OCI-LY7 (cell line): ENCODE measurements at regions not wholly inside any gene's neighbourhood (a gene's known extent, or its start where the extent isn't known, plus 50 kb on each side); places are given as distances from the start of the nearest gene placed in this dataset.
"Not testable (repeated sequence)": the region's sequence is repeated elsewhere in the genome, so short reads cannot be mapped to it uniquely, and the experiment has no call there.

Experiments used
- BruUV-seq: library from RNA; stranded (reverse); fragments of 400-500 nt; replicated peaks from 2 replicates; lab custom pipeline; 2021; lab: Mats Ljungman, UMichigan
- CTCF ChIA-PET: fragments of 300-600 bp; sonication (Branson Sonifier 250); formaldehyde crosslinking; loops from one replicate; lab custom pipeline; 2022; ENCODE audit warnings: antibody characterized with exemption; ENCODE audit not compliant: unreplicated experiment; lab: Charles Lee
- POLR2A ChIA-PET: fragments of 300-600 bp; sonication (Branson Sonifier 250); formaldehyde crosslinking; loops from one replicate; lab custom pipeline; 2022; ENCODE audit warnings: antibody characterized with exemption; lab: Charles Lee
- DNase-seq: peaks from one replicate; pipeline ENCODE4 v3.0.0-alpha.2; 2015; ENCODE audit warnings: low spot score
- H2AFZ ChIP-seq: fragments of 200-600 bp; sonication (generic), shearing (Covaris generic); 2 replicates; pipeline ENCODE4 v1.6.1; 2014; ENCODE audit warnings: mild to moderate bottlenecking, antibody characterized with exemption, low read length, moderate library complexity
- H3K27ac ChIP-seq: fragments of 200-600 bp; sonication (generic); 2 replicates; pipeline ENCODE4 v1.5.1; 2014; ENCODE audit warnings: mixed run types, low read depth, mild to moderate bottlenecking, moderate library complexity, low read length, inconsistent platforms; ENCODE audit not compliant: poor library complexity, severe bottlenecking
- H3K36me3 ChIP-seq: fragments of 200-600 bp; sonication (generic); 2 replicates; pipeline ENCODE4 v1.6.1; 2014; ENCODE audit warnings: mild to moderate bottlenecking, antibody characterized with exemption, low read length, moderate library complexity, mixed read lengths; ENCODE audit not compliant: insufficient read depth
- H3K4me1 ChIP-seq: fragments of 200-600 bp; sonication (generic); 2 replicates; pipeline ENCODE4 v1.5.1; 2014; ENCODE audit warnings: mild to moderate bottlenecking, low read length; ENCODE audit not compliant: insufficient read depth, poor library complexity, severe bottlenecking
- H3K4me2 ChIP-seq: fragments of 200-600 bp; sonication (generic); 2 replicates; pipeline ENCODE4 v1.6.1; 2014; ENCODE audit warnings: mild to moderate bottlenecking, low read length
- H3K4me3 ChIP-seq: fragments of 200-600 bp; sonication (generic); 2 replicates; pipeline ENCODE4 v1.5.1; 2014; ENCODE audit warnings: mild to moderate bottlenecking, low read depth, low read length; ENCODE audit not compliant: poor library complexity, severe bottlenecking
- H3K79me2 ChIP-seq: fragments of 200-600 bp; sonication (generic); 2 replicates; pipeline ENCODE4 v1.6.1; 2016; ENCODE audit warnings: low read depth, mild to moderate bottlenecking, low read length, moderate library complexity, mixed read lengths; ENCODE audit not compliant: insufficient read depth
- H3K9me2 ChIP-seq: fragments of 200-600 bp; sonication (generic); 2 replicates; pipeline ENCODE4 v1.6.1; 2016; ENCODE audit warnings: mild to moderate bottlenecking, low read length, mixed read lengths; ENCODE audit not compliant: insufficient read depth
- H3K9me3 ChIP-seq: fragments of 200-600 bp; sonication (generic); 2 replicates; pipeline ENCODE4 v1.6.1; 2014; ENCODE audit warnings: mild to moderate bottlenecking, mixed run types, low read length, mixed read lengths
- H4K20me1 ChIP-seq: fragments of 200-600 bp; sonication (generic); 2 replicates; pipeline ENCODE4 v1.6.1; 2014; ENCODE audit warnings: mild to moderate bottlenecking, antibody characterized with exemption, low read length, moderate library complexity, mixed read lengths; ENCODE audit not compliant: insufficient read depth
- intact Hi-C: fragments of 100-400 bp; cut with micrococcal nuclease; formaldehyde crosslinking; loops from one replicate; pipeline ENCODE4 v1.10.0; 2022; ENCODE audit not compliant: unreplicated experiment

GRCh38 chr12:31183107-31183506, 109.4 kb downstream of the DDX11 start:
- peaks cover 19% of the 10 kb centered on the region for H3K4me1 ChIP-seq
- H3K9me2 ChIP-seq, H3K27ac ChIP-seq, H3K9me3 ChIP-seq, H3K4me2 ChIP-seq, CTCF ChIA-PET, BruUV-seq, H2AFZ ChIP-seq, intact Hi-C loops, POLR2A ChIA-PET, H3K36me3 ChIP-seq, H4K20me1 ChIP-seq, DNase-seq, H3K79me2 ChIP-seq, H3K4me3 ChIP-seq: not testable (repeated sequence)

- H3K4me2 ChIP-seq, H4K20me1 ChIP-seq, BruUV-seq, intact Hi-C loops, H3K36me3 ChIP-seq, H3K27ac ChIP-seq, H3K9me2 ChIP-seq, H3K4me3 ChIP-seq, CTCF ChIA-PET, H3K9me3 ChIP-seq, POLR2A ChIA-PET, DNase-seq, H2AFZ ChIP-seq, H3K79me2 ChIP-seq: not testable (repeated sequence)
- H3K4me1 ChIP-seq = peaks cover 14% of the 10 kb centered on the region
Measured at GRCh38 chr12:31183899-31184298, 110.2 kb downstream of the DDX11 start.

- H2AFZ ChIP-seq, H3K27ac ChIP-seq, H3K9me3 ChIP-seq, H3K9me2 ChIP-seq, DNase-seq, H3K4me2 ChIP-seq, CTCF ChIA-PET, intact Hi-C loops, H3K4me3 ChIP-seq, BruUV-seq, POLR2A ChIA-PET, H4K20me1 ChIP-seq, H3K79me2 ChIP-seq, H3K36me3 ChIP-seq, H3K4me1 ChIP-seq: not testable (repeated sequence)
Measured at GRCh38 chr12:31184667-31185066, 111.0 kb downstream of the DDX11 start.

GRCh38 chr12:31192689-31193088, 119.0 kb downstream of the DDX11 start:
- H3K36me3 ChIP-seq, POLR2A ChIA-PET, intact Hi-C loops, BruUV-seq, H3K4me1 ChIP-seq, H3K4me2 ChIP-seq, H3K9me3 ChIP-seq, CTCF ChIA-PET, H3K79me2 ChIP-seq, H3K4me3 ChIP-seq, H3K27ac ChIP-seq, H4K20me1 ChIP-seq, DNase-seq, H2AFZ ChIP-seq, H3K9me2 ChIP-seq: not testable (repeated sequence)

DNA sequence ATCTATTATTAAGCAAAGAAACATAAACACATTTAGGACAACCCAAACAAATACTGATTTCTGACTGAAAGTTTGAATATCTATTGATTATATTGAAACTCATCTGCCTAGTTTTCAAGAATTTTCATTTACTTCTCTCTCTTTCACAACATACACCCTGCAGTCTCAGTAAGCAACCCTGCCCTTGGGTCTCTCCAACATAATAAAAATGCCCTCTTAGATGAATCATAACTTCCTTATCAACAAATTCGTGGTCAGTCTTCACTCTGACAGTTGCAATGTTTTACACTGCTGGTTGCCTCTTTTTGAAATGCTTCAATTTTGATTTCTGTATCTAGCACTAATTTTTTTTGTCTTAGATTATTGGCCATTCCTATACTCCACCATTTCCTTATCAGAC, 122.0 kb downstream of the DDX11 start:
- H3K4me1 ChIP-seq, CTCF ChIA-PET, POLR2A ChIA-PET: not testable (repeated sequence)

GRCh38 chr12:31199476-31199875, 125.8 kb downstream of the DDX11 start:
- H3K9me2 ChIP-seq, DNase-seq, CTCF ChIA-PET, H3K79me2 ChIP-seq, H3K27ac ChIP-seq, H3K36me3 ChIP-seq, H3K4me2 ChIP-seq, POLR2A ChIA-PET, H2AFZ ChIP-seq, H3K4me1 ChIP-seq, H4K20me1 ChIP-seq, BruUV-seq, intact Hi-C loops, H3K9me3 ChIP-seq, H3K4me3 ChIP-seq: not testable (repeated sequence)

More for the DNA sequence above, 122.0 kb downstream of the DDX11 start:
- H4K20me1 ChIP-seq, H3K9me3 ChIP-seq, H3K9me2 ChIP-seq, H3K4me2 ChIP-seq, BruUV-seq, H3K36me3 ChIP-seq, H3K79me2 ChIP-seq, intact Hi-C loops, H3K27ac ChIP-seq, H3K4me3 ChIP-seq, H2AFZ ChIP-seq, DNase-seq: not testable (repeated sequence)
